ENCODE measurements at regions not wholly inside any gene's neighbourhood (a gene's known extent, or its start where the extent isn't known, plus 50 kb on each side); places are given as distances from the start of the nearest gene placed in this dataset.

DNA sequence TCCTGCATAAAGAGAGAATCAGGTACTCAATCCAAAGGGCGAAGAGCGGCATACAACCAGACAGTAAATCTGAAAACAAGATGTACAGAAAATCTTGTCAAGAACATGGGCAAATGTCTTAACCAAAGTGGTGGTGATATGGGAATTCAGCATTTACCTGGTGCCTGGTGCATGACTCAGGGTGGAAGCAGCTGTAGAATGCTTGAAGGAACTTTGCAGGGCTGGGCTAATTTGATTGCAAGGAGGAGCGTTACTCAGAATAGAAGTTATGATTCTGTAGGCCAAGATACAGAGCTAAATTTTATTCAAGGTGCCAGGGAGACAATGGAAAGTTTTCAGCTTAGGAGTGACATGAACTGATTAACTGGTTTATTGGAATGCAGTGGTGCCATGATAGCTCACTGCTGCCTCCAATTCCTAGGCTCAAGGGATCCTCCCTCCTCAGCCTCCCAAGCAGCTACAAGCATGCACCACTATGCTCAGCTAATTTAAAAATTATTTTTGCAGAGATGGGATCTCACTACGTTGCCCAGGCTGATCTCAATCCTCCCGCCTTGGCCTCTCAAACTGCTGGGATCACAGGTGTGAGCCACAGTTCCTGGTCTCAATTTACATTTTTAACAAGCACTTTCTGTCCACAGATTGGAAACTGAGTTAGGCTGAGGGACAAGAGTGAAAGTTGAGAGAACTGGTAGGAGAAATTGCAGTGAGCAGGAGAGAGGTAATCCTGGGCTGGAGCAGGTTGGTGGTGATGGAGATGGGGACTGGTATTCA is 91.5 kb upstream of the TBC1D5 start:
- TF ChIP-seq, protein P1, sequence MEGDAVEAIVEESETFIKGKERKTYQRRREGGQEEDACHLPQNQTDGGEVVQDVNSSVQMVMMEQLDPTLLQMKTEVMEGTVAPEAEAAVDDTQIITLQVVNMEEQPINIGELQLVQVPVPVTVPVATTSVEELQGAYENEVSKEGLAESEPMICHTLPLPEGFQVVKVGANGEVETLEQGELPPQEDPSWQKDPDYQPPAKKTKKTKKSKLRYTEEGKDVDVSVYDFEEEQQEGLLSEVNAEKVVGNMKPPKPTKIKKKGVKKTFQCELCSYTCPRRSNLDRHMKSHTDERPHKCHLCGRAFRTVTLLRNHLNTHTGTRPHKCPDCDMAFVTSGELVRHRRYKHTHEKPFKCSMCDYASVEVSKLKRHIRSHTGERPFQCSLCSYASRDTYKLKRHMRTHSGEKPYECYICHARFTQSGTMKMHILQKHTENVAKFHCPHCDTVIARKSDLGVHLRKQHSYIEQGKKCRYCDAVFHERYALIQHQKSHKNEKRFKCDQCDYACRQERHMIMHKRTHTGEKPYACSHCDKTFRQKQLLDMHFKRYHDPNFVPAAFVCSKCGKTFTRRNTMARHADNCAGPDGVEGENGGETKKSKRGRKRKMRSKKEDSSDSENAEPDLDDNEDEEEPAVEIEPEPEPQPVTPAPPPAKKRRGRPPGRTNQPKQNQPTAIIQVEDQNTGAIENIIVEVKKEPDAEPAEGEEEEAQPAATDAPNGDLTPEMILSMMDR (IDR thresholded peaks at IDR 0.05), result no peak
- no peak for TF ChIP-seq POLR2A (IDR thresholded peaks at IDR 0.05)
